Calu3 (cell line): ENCODE measurements at regions not wholly inside any gene's neighbourhood (a gene's known extent, or its start where the extent isn't known, plus 50 kb on each side); places are given as distances from the start of the nearest gene placed in this dataset.
"Not testable (repeated sequence)": the region's sequence is repeated elsewhere in the genome, so short reads cannot be mapped to it uniquely, and the experiment has no call there.

ENCODE experiments used
- BruUV-seq: library from RNA; stranded (reverse); fragments of 400-500 nt; replicated peaks from 2 replicates; lab custom pipeline; 2021; lab: Mats Ljungman, UMichigan
- CTCF ChIA-PET: fragments of 300-600 bp; sonication (Branson Sonifier 250); formaldehyde crosslinking; loops from one replicate; lab custom pipeline; 2022; ENCODE audit warnings: antibody characterized with exemption; lab: Charles Lee
- DNase-seq: peaks from one replicate; pipeline ENCODE4 v3.0.0; 2022
- H3K27ac Mint-ChIP-seq: one replicate; pipeline ENCODE4 v1.8.0; 2022; ENCODE audit warnings: mixed read lengths; ENCODE audit not compliant: unreplicated experiment
- H3K27me3 Mint-ChIP-seq: one replicate; pipeline ENCODE4 v1.8.0; 2022; ENCODE audit warnings: mixed read lengths; ENCODE audit not compliant: unreplicated experiment
- H3K36me3 Mint-ChIP-seq: one replicate; pipeline ENCODE4 v1.8.0; 2022; ENCODE audit warnings: mild to moderate bottlenecking, moderate library complexity, mixed read lengths; ENCODE audit not compliant: insufficient read depth, unreplicated experiment
- H3K4me1 Mint-ChIP-seq: one replicate; pipeline ENCODE4 v1.8.0; 2022; ENCODE audit warnings: mild to moderate bottlenecking, low read depth, mixed read lengths; ENCODE audit not compliant: unreplicated experiment
- H3K4me3 Mint-ChIP-seq: one replicate; pipeline ENCODE4 v1.8.0; 2022; ENCODE audit warnings: mild to moderate bottlenecking, low read depth, moderate library complexity, mixed read lengths; ENCODE audit not compliant: unreplicated experiment
- H3K9me3 Mint-ChIP-seq: one replicate; pipeline ENCODE4 v1.8.0; 2022; ENCODE audit warnings: low read depth, mixed read lengths; ENCODE audit not compliant: unreplicated experiment
- intact Hi-C: fragments of 100-400 bp; cut with micrococcal nuclease; formaldehyde crosslinking; loops from one replicate; pipeline ENCODE4 v1.10.0; 2022; ENCODE audit not compliant: unreplicated experiment
- TF ChIP-seq, protein P1 (sequence below): fragments of 200-600 bp; IDR thresholded peaks from one replicate; pipeline ENCODE4 v1.8.0; 2022; ENCODE audit warnings: antibody characterized with exemption; ENCODE audit not compliant: unreplicated experiment

DNA sequence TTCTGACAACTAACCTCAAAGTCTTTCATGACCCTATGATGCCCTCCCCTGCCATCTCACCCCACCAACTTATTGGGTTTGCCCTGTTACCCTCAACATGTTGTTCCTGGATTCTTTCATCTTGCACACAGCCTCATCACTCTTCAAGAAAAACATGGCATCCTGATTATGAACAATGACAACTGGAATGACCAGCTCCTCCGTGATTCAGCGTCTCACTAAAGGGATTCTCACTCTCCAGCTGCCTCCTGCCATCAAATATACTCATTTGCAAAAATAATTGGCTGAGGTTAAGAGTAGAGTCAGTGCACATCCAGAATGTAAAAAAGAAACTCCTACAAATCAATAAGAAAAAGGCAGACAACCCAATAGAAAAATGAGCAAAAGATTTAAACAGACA is 59.7 kb upstream of the MDGA1 start:
- no peak overlapping the region for H3K4me3 Mint-ChIP-seq
- TF ChIP-seq, protein P1, sequence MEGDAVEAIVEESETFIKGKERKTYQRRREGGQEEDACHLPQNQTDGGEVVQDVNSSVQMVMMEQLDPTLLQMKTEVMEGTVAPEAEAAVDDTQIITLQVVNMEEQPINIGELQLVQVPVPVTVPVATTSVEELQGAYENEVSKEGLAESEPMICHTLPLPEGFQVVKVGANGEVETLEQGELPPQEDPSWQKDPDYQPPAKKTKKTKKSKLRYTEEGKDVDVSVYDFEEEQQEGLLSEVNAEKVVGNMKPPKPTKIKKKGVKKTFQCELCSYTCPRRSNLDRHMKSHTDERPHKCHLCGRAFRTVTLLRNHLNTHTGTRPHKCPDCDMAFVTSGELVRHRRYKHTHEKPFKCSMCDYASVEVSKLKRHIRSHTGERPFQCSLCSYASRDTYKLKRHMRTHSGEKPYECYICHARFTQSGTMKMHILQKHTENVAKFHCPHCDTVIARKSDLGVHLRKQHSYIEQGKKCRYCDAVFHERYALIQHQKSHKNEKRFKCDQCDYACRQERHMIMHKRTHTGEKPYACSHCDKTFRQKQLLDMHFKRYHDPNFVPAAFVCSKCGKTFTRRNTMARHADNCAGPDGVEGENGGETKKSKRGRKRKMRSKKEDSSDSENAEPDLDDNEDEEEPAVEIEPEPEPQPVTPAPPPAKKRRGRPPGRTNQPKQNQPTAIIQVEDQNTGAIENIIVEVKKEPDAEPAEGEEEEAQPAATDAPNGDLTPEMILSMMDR: no peak
- H3K4me1 Mint-ChIP-seq: no peaks in the 10 kb centered on the region
- intact Hi-C loops: no loop called here
- no peaks in the 10 kb centered on the region for H3K9me3 Mint-ChIP-seq
- H3K36me3 Mint-ChIP-seq: no peaks in the 10 kb centered on the region
- peaks cover 61% of the 10 kb centered on the region for H3K27me3 Mint-ChIP-seq
- BruUV-seq: no TSS peak
- no peak overlapping the region for H3K27ac Mint-ChIP-seq
- DNase-seq: no peak
- CTCF ChIA-PET: no interaction called here

DNA sequence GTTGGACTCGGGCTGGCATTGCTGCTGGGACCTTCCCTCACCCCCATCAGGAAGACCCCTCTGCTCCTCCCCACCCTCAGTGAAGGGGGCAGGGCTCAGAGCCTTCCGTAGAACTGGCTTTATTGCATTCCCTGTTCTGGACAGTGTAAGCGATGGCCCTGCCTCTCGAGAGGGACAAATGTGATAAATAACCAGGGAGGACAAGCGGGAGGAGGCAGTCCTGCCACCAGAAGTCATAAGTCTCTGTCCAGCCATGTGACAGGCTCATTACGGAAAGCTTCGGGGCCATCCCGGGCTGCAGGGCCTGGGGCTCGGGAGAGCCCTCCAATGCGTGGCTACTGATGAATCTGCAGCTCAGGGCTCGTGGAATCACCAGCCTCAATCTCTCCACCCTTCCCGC is 58.5 kb upstream of the MDGA1 start:
- no peaks in the 10 kb centered on the region for H3K9me3 Mint-ChIP-seq
- H3K27me3 Mint-ChIP-seq: peaks cover 73% of the 10 kb centered on the region
- no peaks in the 10 kb centered on the region for H3K36me3 Mint-ChIP-seq
- H3K27ac Mint-ChIP-seq: no peak overlapping the region
- no peak overlapping the region for H3K4me3 Mint-ChIP-seq
- no peaks in the 10 kb centered on the region for H3K4me1 Mint-ChIP-seq
- CTCF ChIA-PET: interaction anchor here (1.3 kb wide), 1 partner anchor 35 kb away, joined by 3 read pairs; no protein-coding TSS in a partner anchor
- BruUV-seq: no TSS peak
- intact Hi-C loops: no loop called here
- DNase-seq: no peak
- TF ChIP-seq, protein P1: no peak

DNA sequence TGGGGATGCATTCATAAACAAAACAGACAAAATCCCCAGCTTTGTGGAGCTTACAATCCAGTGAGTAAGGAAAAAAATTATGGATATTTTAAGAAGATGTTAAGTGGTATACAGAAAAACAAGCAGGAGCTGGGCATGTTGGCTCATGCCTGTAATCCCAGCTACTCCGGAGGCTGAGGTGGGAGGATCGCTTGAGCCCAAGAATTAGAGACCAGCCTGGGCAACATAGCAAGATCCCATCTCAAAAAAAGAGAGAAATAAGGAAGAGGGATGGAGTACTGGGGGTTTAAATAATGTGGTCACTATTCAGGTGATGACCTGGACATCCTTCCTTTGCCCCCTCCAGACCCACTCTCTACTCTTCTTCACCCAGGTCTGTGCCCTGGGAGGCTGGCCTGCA is 55.0 kb upstream of the MDGA1 start:
- Mint-ChIP-seq H3K36me3 (no peaks in the 10 kb centered on the region), H3K27me3 (peaks cover 85% of the 10 kb centered on the region), H3K9me3 (no peaks in the 10 kb centered on the region), H3K27ac (no peak overlapping the region), H3K4me1 (no peaks in the 10 kb centered on the region), H3K4me3 (no peak overlapping the region)
- TF ChIP-seq, protein P1: no peak
- DNase-seq: no peak
- BruUV-seq: no TSS peak
- CTCF ChIA-PET: no interaction called here
- intact Hi-C loops: no loop called here

DNA sequence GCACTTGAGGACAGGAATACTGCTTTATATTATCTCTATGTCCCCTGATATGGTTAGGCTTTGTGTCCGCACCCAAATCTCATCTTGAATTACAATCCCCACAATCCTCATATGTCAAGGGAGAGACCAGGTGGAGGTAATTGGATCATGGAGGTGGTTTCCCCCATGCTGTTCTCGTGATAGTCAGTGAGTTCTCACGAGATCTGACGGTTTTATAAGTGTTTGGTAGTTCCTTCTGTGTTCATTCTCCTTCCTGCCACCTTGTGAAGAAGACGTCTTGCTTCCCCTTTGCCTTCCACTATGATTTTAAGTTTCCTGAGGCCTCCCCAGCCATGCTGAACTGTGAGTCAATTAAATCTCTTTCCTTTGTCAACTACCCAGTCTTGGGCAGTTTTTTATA is 51.7 kb upstream of the MDGA1 start:
- intact Hi-C loops, DNase-seq, H3K4me1 Mint-ChIP-seq, H3K9me3 Mint-ChIP-seq, H3K36me3 Mint-ChIP-seq, BruUV-seq, H3K27ac Mint-ChIP-seq, H3K4me3 Mint-ChIP-seq: not testable (repeated sequence)
- H3K27me3 Mint-ChIP-seq: peaks cover 61% of the 10 kb centered on the region
- CTCF ChIA-PET: interaction anchor here (0.5 kb wide), 1 partner anchor 304 kb away, joined by 6 read pairs; no protein-coding TSS in a partner anchor

DNA sequence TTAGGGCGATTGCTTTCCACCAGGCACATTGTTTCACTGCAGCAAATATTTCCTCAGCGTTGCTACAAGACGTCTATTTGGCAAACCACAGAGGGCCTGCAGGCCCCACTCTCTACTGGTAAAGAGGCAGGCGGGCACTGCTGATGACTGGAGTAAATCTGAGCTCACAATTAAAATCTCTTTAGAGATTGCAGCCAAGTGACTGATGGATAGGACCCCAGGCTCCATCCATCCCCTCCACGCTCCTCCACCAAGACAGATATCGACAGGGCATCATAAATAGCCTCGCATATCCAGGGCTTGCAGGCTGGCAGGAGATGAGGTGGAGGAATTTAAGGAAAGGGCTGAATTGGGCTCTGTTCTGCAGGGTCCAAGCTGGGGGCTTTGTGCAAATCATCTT is 50.4 kb upstream of the MDGA1 start:
- DNase-seq: no peak
- CTCF ChIA-PET: no interaction called here

More for the DNA sequence above, 50.4 kb upstream of the MDGA1 start:
- no TSS peak for BruUV-seq
- H3K27ac Mint-ChIP-seq: no peak overlapping the region
- no peaks in the 10 kb centered on the region for H3K36me3 Mint-ChIP-seq
- peaks cover 48% of the 10 kb centered on the region for H3K27me3 Mint-ChIP-seq
- TF ChIP-seq, protein P1: no peak
- intact Hi-C loops: no loop called here
- H3K4me1 Mint-ChIP-seq: no peaks in the 10 kb centered on the region
- H3K4me3 Mint-ChIP-seq: no peak overlapping the region
- H3K9me3 Mint-ChIP-seq: no peaks in the 10 kb centered on the region
